Prostate gland (tissue), 2 donors: ENCODE measurements at regions not wholly inside any gene's neighbourhood (a gene's known extent, or its start where the extent isn't known, plus 50 kb on each side); places are given as distances from the start of the nearest gene placed in this dataset.

Experiments used
- DNase-seq: peaks from one replicate; pipeline ENCODE4 v3.0.0-alpha.2; 2019; ENCODE audit warnings: low spot score
- H3K27ac ChIP-seq, 2 donors: fragments of 200-600 bp; sonication (generic); 2 replicates each; pipeline ENCODE4 v1.5.1; 2017 to 2019
- H3K27me3 ChIP-seq: fragments of 200-600 bp; sonication (generic); replicated peaks from 2 replicates; pipeline ENCODE4 v1.5.1; 2019; ENCODE audit not compliant: insufficient read depth
- H3K36me3 ChIP-seq, 2 donors: fragments of 200-600 bp; sonication (generic); 1 replicate in 1 of 2; 2 replicates in 1 of 2; pipeline versions ENCODE4 v1.5.1 to v1.8.1; 2017 to 2019
- H3K4me1 ChIP-seq: fragments of 200-600 bp; sonication (generic); replicated peaks from 2 replicates; pipeline ENCODE4 v1.5.1; 2019
- H3K4me3 ChIP-seq, 2 donors: fragments of 200-600 bp; sonication (generic); 2 replicates each; pipeline ENCODE4 v1.5.1; 2017 to 2019
- H3K9me3 ChIP-seq: fragments of 200-600 bp; sonication (generic); 2 replicates; pipeline ENCODE4 v1.5.1; 2017
- POLR2A ChIP-seq: fragments of 450-650 bp; IDR thresholded peaks from one replicate; pipeline ENCODE4 v1.6.1; 2016; ENCODE audit warnings: antibody characterized with exemption, mild to moderate bottlenecking
- POLR2AphosphoS5 ChIP-seq: sonication (generic); formaldehyde crosslinking; IDR thresholded peaks from one replicate; pipeline ENCODE4 v1.6.1; 2017; ENCODE audit warnings: antibody characterized with exemption
- WGBS: methylation state at CpG from one replicate; pipeline ENCODE4 v1.1.5; 2018; 5-methylcytosine and 5-hydroxymethylcytosine counted together
- intact Hi-C: fragments of 100-400 bp; cut with DNase I; formaldehyde crosslinking; loops from one replicate; pipeline ENCODE4 v1.14.2; 2022
- TF ChIP-seq, protein P1 (sequence below), 4 experiments: fragments of 200-600 bp in 2 of 4; fragments of 450-650 bp in 2 of 4; sonication (generic) in 2 of 4; IDR thresholded peaks; 1 replicate in 3 of 4; 2 replicates in 1 of 4; pipeline ENCODE4 v1.5.1; 2016 to 2019; ENCODE audit warnings: antibody characterized with exemption in 4 of 4, mild to moderate bottlenecking in 2 of 4, moderate library complexity in 2 of 4

DNA sequence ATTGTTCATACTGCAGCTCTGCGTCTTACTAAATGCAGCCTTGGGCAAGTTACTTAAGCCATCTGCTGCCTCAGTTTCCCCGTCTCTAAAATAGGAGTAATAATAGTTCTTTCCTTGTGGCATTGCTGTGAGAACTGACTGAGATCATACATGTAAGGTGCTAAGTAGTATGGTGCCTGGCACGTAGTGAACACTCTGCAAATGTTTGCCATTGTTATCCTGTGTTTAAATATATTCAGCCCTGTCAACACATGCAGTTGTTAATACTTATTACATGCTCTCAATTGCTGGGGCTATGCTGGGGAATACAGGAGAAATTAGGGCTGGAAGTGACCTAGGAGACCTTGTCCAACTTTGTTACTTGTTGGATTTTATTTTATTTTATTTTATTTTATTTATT is 105.2 kb upstream of the RAI14 start:
- Histone ChIP-seq H3K36me3 (no peaks in the 10 kb centered on the region), H3K27me3 (no peaks in the 10 kb centered on the region), H3K4me3 (no peak overlapping the region), H3K9me3 (no peaks in the 10 kb centered on the region), H3K27ac (no peak overlapping the region), H3K4me1 (no peaks in the 10 kb centered on the region)
- TF ChIP-seq POLR2A, result no peak
- TF ChIP-seq, protein P1, sequence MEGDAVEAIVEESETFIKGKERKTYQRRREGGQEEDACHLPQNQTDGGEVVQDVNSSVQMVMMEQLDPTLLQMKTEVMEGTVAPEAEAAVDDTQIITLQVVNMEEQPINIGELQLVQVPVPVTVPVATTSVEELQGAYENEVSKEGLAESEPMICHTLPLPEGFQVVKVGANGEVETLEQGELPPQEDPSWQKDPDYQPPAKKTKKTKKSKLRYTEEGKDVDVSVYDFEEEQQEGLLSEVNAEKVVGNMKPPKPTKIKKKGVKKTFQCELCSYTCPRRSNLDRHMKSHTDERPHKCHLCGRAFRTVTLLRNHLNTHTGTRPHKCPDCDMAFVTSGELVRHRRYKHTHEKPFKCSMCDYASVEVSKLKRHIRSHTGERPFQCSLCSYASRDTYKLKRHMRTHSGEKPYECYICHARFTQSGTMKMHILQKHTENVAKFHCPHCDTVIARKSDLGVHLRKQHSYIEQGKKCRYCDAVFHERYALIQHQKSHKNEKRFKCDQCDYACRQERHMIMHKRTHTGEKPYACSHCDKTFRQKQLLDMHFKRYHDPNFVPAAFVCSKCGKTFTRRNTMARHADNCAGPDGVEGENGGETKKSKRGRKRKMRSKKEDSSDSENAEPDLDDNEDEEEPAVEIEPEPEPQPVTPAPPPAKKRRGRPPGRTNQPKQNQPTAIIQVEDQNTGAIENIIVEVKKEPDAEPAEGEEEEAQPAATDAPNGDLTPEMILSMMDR (IDR thresholded peaks at IDR 0.05), result no peak
- intact Hi-C loops, result no loop called here
- no peak for DNase-seq
- 11% methylated on average over 3 of the region's 3 CpGs for WGBS

DNA sequence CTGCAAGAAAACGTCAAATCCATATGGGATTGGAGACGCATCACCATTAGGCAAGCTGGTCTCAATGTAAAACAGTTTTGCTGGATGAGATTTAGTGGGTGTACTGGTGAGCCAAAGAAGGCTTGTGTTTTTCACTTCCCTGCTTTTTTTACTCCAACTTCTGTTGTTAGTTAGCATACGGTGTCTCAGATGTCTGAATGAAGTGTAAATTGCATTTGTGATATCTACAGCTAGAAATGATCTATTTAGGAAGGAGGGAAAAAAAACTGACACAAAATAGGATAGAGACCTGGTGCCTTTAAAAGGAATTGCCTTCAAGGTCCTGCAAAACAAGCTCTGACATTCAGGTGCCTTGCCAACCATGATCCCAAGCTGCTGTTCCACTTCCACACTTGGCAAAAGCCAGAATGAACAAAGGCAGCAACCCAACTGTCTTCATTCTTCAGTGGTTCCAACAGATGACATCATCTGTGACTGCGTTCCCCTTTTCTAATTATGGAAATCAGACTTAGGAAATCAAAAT is 104.2 kb upstream of the RAI14 start:
- Histone ChIP-seq H3K4me1 (no peaks in the 10 kb centered on the region), H3K9me3 (no peaks in the 10 kb centered on the region), H3K4me3 (no peak overlapping the region), H3K36me3 (no peaks in the 10 kb centered on the region), H3K27me3 (no peaks in the 10 kb centered on the region), H3K27ac (no peak overlapping the region)
- intact Hi-C loops, result no loop called here
- DNase-seq, result no peak
- 43% methylated on average over 4 of the region's 4 CpGs for WGBS
- TF ChIP-seq POLR2AphosphoS5, result no peak
- TF ChIP-seq, protein P1 (IDR thresholded peaks at IDR 0.05), result no peak
- no peak for TF ChIP-seq POLR2A

DNA sequence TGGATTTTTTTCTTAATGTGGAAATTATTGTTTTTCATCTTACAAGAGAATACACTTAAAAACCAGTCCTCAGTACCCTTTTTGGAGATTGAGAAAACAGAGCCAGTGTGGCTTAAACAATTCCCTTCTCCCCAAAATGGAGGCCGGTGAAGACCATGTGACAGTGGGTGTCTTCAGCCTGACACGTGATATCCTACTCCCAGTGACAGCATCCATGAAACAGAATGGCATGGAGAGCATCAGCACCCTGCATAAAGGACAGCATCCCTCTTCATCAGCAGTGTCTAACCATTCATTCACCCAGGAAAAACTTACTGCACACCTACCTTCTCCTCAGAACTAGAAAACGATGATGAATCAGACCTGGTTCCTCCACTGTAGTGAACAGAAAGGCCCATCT is 103.4 kb upstream of the RAI14 start:
- Histone ChIP-seq H3K36me3 (no peaks in the 10 kb centered on the region), H3K4me3 (no peak overlapping the region), H3K27ac (no peak overlapping the region), H3K27me3 (no peaks in the 10 kb centered on the region), H3K4me1 (no peaks in the 10 kb centered on the region), H3K9me3 (no peaks in the 10 kb centered on the region)
- DNase-seq, result no peak
- TF ChIP-seq POLR2AphosphoS5 (no peak), POLR2A (no peak)
- TF ChIP-seq, protein P1 (IDR thresholded peaks at IDR 0.05), result no peak
- intact Hi-C loops, result no loop called here
- 78% methylated on average over 3 of the region's 3 CpGs for WGBS

DNA sequence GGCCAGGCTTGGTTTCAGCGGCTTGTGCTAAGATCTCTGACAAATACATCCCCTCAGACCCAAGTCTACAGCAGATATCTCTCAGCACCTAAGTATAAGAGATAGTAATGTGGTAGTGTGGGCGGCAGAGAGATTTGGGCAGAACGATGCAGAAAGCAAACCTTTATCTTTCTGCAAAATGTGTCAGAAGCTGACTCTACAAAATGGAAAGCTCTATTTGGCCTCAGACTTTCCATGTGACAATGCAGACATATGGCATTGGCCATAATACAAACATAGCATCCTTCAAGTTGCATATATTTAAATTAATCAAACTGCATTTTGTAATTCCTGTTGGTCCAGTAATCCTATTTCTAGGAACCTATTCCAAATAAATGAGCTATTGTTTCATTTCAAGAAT is 102.5 kb upstream of the RAI14 start:
- Histone ChIP-seq H3K27me3 (no peaks in the 10 kb centered on the region), H3K36me3 (no peaks in the 10 kb centered on the region), H3K4me1 (no peaks in the 10 kb centered on the region), H3K27ac (no peak overlapping the region), H3K9me3 (no peaks in the 10 kb centered on the region), H3K4me3 (no peak overlapping the region)
- TF ChIP-seq POLR2A (no peak), POLR2AphosphoS5 (no peak)
- TF ChIP-seq, protein P1 (IDR thresholded peaks at IDR 0.05), result no peak
- no peak for DNase-seq
- WGBS, result 92% methylated on average over 3 of the region's 3 CpGs
- intact Hi-C loops, result no loop called here

DNA sequence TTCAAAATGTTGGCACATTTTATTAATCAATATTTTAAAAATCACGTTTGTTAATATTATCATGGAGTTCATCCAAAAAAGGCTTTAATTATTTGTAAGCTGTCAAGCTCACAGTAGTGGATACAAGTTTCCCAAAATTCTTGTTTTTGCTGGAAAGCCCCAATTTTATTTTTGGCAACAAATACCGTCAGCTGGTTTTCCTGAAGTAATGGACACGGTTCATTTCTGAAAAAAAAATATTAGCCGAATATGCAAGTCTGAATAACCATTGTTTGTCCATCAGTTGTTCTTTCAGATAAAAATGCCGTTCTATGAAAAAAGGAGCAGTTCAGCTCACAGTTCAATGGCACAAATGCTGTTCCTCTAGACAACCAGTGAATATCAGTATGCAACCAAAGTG is 101.5 kb upstream of the RAI14 start:
- Histone ChIP-seq H3K9me3 (no peaks in the 10 kb centered on the region), H3K27me3 (no peaks in the 10 kb centered on the region), H3K4me3 (no peak overlapping the region), H3K27ac (no peak overlapping the region), H3K36me3 (no peaks in the 10 kb centered on the region), H3K4me1 (no peaks in the 10 kb centered on the region)
- intact Hi-C loops, result no loop called here
- no peak for DNase-seq
- TF ChIP-seq, protein P1 (IDR thresholded peaks at IDR 0.05), result no peak
- TF ChIP-seq POLR2AphosphoS5, result no peak
- WGBS, result 48% methylated on average over 5 of the region's 5 CpGs
